SK-N-SH treated with all-trans-retinoic acid at 6 μM for 48 hours (cell line): ENCODE measurements at regions not wholly inside any gene's neighbourhood (a gene's known extent, or its start where the extent isn't known, plus 50 kb on each side); places are given as distances from the start of the nearest gene placed in this dataset.

Experiments used
- ATAC-seq: fragments of 200-7000 bp; cut with Tn5 transposase; 3 replicates; pipeline ENCODE4 v1.9.1; 2020; ENCODE audit warnings: mild to moderate bottlenecking, moderate library complexity
- ARNTL ChIP-seq: fragments of 450-650 bp; formaldehyde crosslinking; IDR thresholded peaks from 2 replicates; pipeline ENCODE4 v1.5.0; 2020; ENCODE audit warnings: low read depth, mild to moderate bottlenecking, moderate library complexity, borderline replicate concordance
- BACH2 ChIP-seq: fragments of 250-450 bp; sonication (Bioruptor Pico); IDR thresholded peaks from 2 replicates; pipeline ENCODE4 v1.9.0; 2021; ENCODE audit warnings: mild to moderate bottlenecking, borderline replicate concordance
- CSDC2 ChIP-seq: fragments of 250-450 bp; sonication (Bioruptor Pico); IDR thresholded peaks from 2 replicates; pipeline ENCODE4 v1.5.0; 2020; ENCODE audit warnings: mild to moderate bottlenecking, moderate library complexity
- ESRRG ChIP-seq: fragments of 250-450 bp; sonication (Bioruptor Pico); IDR thresholded peaks from 2 replicates; pipeline ENCODE4 v1.6.1; 2021; ENCODE audit warnings: mild to moderate bottlenecking
- GLIS3 ChIP-seq: fragments of 250-450 bp; sonication (Bioruptor Pico); IDR thresholded peaks from 2 replicates; pipeline ENCODE4 v1.5.0; 2020; ENCODE audit warnings: mild to moderate bottlenecking, moderate library complexity
- ISL1 ChIP-seq: fragments of 250-450 bp; sonication (Bioruptor Pico); IDR thresholded peaks from 2 replicates; pipeline ENCODE4 v2.1.2; 2022; ENCODE audit warnings: mild to moderate bottlenecking, moderate library complexity
- OSR1 ChIP-seq: fragments of 250-450 bp; sonication (Bioruptor Pico); IDR thresholded peaks from 2 replicates; pipeline ENCODE4 v1.8.0; 2022; ENCODE audit warnings: moderate library complexity, mild to moderate bottlenecking, inconsistent platforms
- PPARA ChIP-seq: fragments of 250-450 bp; sonication (Bioruptor Pico); IDR thresholded peaks from 2 replicates; pipeline ENCODE4 v1.5.0; 2020; ENCODE audit warnings: mild to moderate bottlenecking, borderline replicate concordance
- RARB ChIP-seq: fragments of 250-450 bp; sonication (Bioruptor Pico); IDR thresholded peaks from 2 replicates; pipeline ENCODE4 v1.8.0; 2021; ENCODE audit warnings: mild to moderate bottlenecking, moderate library complexity
- SNAI2 ChIP-seq: fragments of 250-450 bp; sonication (Bioruptor Pico); IDR thresholded peaks from 2 replicates; pipeline ENCODE4 v1.5.0; 2020; ENCODE audit warnings: mild to moderate bottlenecking, moderate library complexity
- TCF4 ChIP-seq: fragments of 250-450 bp; sonication (Bioruptor Pico); IDR thresholded peaks from 2 replicates; pipeline ENCODE4 v1.8.0; 2021; ENCODE audit warnings: mild to moderate bottlenecking, moderate library complexity, borderline replicate concordance
- TOX ChIP-seq: fragments of 250-450 bp; sonication (Bioruptor Pico); IDR thresholded peaks from 2 replicates; pipeline ENCODE4 v1.8.0; 2021; ENCODE audit warnings: mild to moderate bottlenecking, moderate library complexity, borderline replicate concordance
- ZC3H10 ChIP-seq: fragments of 250-450 bp; sonication (Bioruptor Pico); IDR thresholded peaks from 2 replicates; pipeline ENCODE4 v1.5.1; 2021; ENCODE audit warnings: mild to moderate bottlenecking, moderate library complexity
- ZFP3 ChIP-seq: fragments of 250-450 bp; sonication (Bioruptor Pico); IDR thresholded peaks from 2 replicates; pipeline ENCODE4 v1.5.0; 2020; ENCODE audit warnings: mild to moderate bottlenecking, moderate library complexity
- ZFP30 ChIP-seq: fragments of 450-650 bp; formaldehyde crosslinking; IDR thresholded peaks from 2 replicates; pipeline ENCODE4 v1.5.0; 2022; ENCODE audit warnings: mild to moderate bottlenecking, moderate library complexity
- ZNF565 ChIP-seq: fragments of 450-650 bp; formaldehyde crosslinking; conservative IDR thresholded peaks from 2 replicates; pipeline ENCODE4 v1.5.0; 2020; ENCODE audit warnings: low read depth, mild to moderate bottlenecking, moderate library complexity
- ZNF70 ChIP-seq: fragments of 450-650 bp; formaldehyde crosslinking; IDR thresholded peaks from 2 replicates; pipeline ENCODE4 v1.5.0; 2020; ENCODE audit warnings: mild to moderate bottlenecking, moderate library complexity
- ZNF8 ChIP-seq: fragments of 450-650 bp; formaldehyde crosslinking; IDR thresholded peaks from 2 replicates; pipeline ENCODE4 v1.5.0; 2020; ENCODE audit warnings: mild to moderate bottlenecking, moderate library complexity
- TF ChIP-seq, protein P1 (sequence below): fragments of 250-450 bp; sonication (Bioruptor Pico); IDR thresholded peaks from 2 replicates; pipeline ENCODE4 v1.8.0; 2021; ENCODE audit warnings: low read depth, mild to moderate bottlenecking, moderate library complexity, borderline replicate concordance
- TF ChIP-seq, protein P2 (sequence below): fragments of 250-450 bp; sonication (Bioruptor Pico); IDR thresholded peaks from 2 replicates; pipeline ENCODE4 v1.5.1; 2021; ENCODE audit warnings: mild to moderate bottlenecking, moderate library complexity
- TF ChIP-seq, protein P3 (sequence below): fragments of 250-450 bp; sonication (Bioruptor Pico); IDR thresholded peaks from 2 replicates; pipeline ENCODE4 v1.5.0; 2020; ENCODE audit warnings: mild to moderate bottlenecking, moderate library complexity
- TF ChIP-seq, protein P4 (sequence below): fragments of 250-450 bp; sonication (Bioruptor Pico); IDR thresholded peaks from 2 replicates; pipeline ENCODE4 v1.5.1; 2020; ENCODE audit warnings: low read depth, mild to moderate bottlenecking, moderate library complexity

DNA sequence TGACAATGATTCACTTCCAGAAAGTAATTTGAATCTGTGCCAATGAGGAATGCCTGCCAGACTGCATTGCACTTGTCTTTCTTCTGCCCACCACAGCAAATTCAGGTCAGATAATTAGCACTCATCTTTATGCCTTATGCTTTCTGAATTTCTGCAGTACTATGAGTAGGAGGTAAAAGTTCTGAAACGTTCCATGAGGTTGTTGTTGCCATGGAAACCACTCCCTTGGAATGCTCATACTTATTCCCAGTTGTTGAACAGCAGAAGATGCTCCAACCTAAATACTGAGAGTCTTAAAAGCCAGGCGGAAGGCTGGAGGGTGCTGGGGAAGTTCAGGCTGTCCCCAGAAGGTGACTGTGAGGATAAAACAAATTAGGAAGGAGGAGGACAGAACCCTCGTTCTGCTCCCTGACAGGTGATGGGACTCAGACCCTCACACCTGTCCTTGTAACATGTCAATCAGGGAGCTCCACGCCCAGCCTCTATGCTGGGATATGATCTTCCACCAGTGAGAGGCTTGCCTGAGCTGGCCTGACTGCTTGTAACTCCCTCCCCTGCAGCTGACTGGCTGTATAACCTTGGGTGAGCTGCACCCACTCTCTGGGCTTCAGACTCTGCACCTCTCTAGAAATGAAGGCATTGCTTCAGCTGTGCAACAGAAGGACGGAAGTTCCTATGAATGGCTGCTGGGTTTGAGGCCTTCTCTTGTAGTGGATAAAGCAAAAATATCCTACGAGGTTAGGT lies 554.3 kb upstream of the MGMT start:
- TF ChIP-seq PPARA = no peak
- no peak for TF ChIP-seq ZFP30
- no peak for TF ChIP-seq BACH2 (CRISPR knock-in tag)
- no peak for TF ChIP-seq CSDC2 (CRISPR knock-in tag)
- no peak for TF ChIP-seq GLIS3 (CRISPR knock-in tag)
- TF ChIP-seq TCF4 (CRISPR knock-in tag) = no peak
- TF ChIP-seq, protein P1, sequence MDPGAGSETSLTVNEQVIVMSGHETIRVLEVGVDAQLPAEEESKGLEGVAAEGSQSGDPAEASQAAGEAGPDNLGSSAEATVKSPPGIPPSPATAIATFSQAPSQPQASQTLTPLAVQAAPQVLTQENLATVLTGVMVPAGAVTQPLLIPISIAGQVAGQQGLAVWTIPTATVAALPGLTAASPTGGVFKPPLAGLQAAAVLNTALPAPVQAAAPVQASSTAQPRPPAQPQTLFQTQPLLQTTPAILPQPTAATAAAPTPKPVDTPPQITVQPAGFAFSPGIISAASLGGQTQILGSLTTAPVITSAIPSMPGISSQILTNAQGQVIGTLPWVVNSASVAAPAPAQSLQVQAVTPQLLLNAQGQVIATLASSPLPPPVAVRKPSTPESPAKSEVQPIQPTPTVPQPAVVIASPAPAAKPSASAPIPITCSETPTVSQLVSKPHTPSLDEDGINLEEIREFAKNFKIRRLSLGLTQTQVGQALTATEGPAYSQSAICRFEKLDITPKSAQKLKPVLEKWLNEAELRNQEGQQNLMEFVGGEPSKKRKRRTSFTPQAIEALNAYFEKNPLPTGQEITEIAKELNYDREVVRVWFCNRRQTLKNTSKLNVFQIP (CRISPR knock-in tag) = no peak
- no peak for TF ChIP-seq RARB
- no peak for TF ChIP-seq TOX (CRISPR knock-in tag)
- no peak for TF ChIP-seq ZFP3 (CRISPR knock-in tag)
- no peak for TF ChIP-seq ESRRG (CRISPR knock-in tag)
- no peak for TF ChIP-seq ZNF8 (CRISPR knock-in tag)
- no peak for ATAC-seq

DNA sequence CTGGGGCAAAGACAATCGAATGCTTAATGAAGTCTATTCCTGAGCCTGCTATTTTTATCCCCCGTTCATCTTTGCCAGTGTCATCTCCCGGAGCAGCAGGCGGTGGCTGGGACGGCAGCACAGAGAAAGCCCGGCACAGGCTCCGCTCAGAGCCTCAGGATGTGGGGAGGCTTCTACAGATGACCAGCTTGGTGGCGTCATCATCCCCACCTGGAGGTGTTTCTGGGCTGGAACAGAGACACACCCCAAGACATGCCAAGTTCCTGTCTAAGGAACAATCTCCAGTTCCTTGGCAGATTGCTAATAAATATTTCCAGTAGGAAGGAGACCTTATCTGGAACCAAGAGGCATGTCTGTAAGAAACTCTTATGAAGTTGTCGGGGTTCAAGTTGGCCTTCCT lies 552.4 kb upstream of the MGMT start:
- no peak for ATAC-seq

DNA sequence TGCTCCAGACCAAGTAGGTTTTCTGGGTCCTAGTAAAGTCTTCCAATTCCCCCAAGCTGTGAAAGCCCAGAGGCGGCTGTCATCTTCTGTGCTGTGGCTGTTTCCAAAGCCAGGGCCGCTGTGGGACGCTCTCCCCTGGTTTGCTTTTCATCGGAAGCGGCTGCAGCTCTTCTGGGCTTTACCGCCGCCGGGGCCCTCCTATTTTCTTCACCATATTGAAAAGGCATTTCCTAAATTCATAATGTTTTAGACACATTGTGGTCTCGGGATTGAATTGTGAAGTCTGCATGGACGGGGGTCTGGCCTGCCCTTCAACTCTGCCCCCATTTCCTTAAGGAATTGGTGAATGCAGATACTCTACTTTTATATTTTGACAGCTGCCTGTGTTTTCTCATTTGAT lies 551.4 kb upstream of the MGMT start:
- no peak for TF ChIP-seq ZC3H10 (CRISPR knock-in tag)
- no peak for TF ChIP-seq TOX (CRISPR knock-in tag)
- TF ChIP-seq OSR1 (CRISPR knock-in tag) = no peak
- TF ChIP-seq SNAI2 (CRISPR knock-in tag) = no peak
- TF ChIP-seq RARB = no peak
- no peak for TF ChIP-seq ZFP3 (CRISPR knock-in tag)
- TF ChIP-seq ZNF70 (CRISPR knock-in tag) = no peak
- TF ChIP-seq, protein P2, sequence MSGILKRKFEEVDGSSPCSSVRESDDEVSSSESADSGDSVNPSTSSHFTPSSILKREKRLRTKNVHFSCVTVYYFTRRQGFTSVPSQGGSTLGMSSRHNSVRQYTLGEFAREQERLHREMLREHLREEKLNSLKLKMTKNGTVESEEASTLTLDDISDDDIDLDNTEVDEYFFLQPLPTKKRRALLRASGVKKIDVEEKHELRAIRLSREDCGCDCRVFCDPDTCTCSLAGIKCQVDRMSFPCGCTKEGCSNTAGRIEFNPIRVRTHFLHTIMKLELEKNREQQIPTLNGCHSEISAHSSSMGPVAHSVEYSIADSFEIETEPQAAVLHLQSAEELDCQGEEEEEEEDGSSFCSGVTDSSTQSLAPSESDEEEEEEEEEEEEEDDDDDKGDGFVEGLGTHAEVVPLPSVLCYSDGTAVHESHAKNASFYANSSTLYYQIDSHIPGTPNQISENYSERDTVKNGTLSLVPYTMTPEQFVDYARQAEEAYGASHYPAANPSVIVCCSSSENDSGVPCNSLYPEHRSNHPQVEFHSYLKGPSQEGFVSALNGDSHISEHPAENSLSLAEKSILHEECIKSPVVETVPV (CRISPR knock-in tag) = no peak
- no peak for TF ChIP-seq BACH2 (CRISPR knock-in tag)
- TF ChIP-seq ZFP30 = no peak
- no peak for TF ChIP-seq ESRRG (CRISPR knock-in tag)
- no peak for TF ChIP-seq CSDC2 (CRISPR knock-in tag)
- no peak for TF ChIP-seq GLIS3 (CRISPR knock-in tag)
- no peak for TF ChIP-seq ZNF565 (CRISPR knock-in tag)
- TF ChIP-seq ZNF8 (CRISPR knock-in tag) = no peak
- no peak for ATAC-seq

More for the DNA sequence above, 552.4 kb upstream of the MGMT start:
- no peak for TF ChIP-seq ARNTL (CRISPR knock-in tag)
- TF ChIP-seq, protein P3, sequence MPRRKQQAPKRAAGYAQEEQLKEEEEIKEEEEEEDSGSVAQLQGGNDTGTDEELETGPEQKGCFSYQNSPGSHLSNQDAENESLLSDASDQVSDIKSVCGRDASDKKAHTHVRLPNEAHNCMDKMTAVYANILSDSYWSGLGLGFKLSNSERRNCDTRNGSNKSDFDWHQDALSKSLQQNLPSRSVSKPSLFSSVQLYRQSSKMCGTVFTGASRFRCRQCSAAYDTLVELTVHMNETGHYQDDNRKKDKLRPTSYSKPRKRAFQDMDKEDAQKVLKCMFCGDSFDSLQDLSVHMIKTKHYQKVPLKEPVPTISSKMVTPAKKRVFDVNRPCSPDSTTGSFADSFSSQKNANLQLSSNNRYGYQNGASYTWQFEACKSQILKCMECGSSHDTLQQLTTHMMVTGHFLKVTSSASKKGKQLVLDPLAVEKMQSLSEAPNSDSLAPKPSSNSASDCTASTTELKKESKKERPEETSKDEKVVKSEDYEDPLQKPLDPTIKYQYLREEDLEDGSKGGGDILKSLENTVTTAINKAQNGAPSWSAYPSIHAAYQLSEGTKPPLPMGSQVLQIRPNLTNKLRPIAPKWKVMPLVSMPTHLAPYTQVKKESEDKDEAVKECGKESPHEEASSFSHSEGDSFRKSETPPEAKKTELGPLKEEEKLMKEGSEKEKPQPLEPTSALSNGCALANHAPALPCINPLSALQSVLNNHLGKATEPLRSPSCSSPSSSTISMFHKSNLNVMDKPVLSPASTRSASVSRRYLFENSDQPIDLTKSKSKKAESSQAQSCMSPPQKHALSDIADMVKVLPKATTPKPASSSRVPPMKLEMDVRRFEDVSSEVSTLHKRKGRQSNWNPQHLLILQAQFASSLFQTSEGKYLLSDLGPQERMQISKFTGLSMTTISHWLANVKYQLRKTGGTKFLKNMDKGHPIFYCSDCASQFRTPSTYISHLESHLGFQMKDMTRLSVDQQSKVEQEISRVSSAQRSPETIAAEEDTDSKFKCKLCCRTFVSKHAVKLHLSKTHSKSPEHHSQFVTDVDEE (CRISPR knock-in tag) = no peak
- TF ChIP-seq, protein P1 (CRISPR knock-in tag) = no peak
- TF ChIP-seq ZNF70 (CRISPR knock-in tag) = no peak
- TF ChIP-seq ZNF565 (CRISPR knock-in tag) = no peak
- no peak for TF ChIP-seq GLIS3 (CRISPR knock-in tag)
- TF ChIP-seq OSR1 (CRISPR knock-in tag) = no peak
- TF ChIP-seq PPARA = no peak
- TF ChIP-seq ISL1 (CRISPR knock-in tag) = no peak
- TF ChIP-seq ZNF8 (CRISPR knock-in tag) = no peak
- TF ChIP-seq, protein P4, sequence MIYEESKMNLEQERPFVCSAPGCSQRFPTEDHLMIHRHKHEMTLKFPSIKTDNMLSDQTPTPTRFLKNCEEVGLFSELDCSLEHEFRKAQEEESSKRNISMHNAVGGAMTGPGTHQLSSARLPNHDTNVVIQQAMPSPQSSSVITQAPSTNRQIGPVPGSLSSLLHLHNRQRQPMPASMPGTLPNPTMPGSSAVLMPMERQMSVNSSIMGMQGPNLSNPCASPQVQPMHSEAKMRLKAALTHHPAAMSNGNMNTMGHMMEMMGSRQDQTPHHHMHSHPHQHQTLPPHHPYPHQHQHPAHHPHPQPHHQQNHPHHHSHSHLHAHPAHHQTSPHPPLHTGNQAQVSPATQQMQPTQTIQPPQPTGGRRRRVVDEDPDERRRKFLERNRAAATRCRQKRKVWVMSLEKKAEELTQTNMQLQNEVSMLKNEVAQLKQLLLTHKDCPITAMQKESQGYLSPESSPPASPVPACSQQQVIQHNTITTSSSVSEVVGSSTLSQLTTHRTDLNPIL = no peak
- TF ChIP-seq, all 23 proteins: peak for 0
